Testis (tissue), 2 donors: ENCODE measurements at regions not wholly inside any gene's neighbourhood (a gene's known extent, or its start where the extent isn't known, plus 50 kb on each side); places are given as distances from the start of the nearest gene placed in this dataset.

Experiments
- POLR2A ChIP-seq: fragments of 450-650 bp; IDR thresholded peaks from one replicate; pipeline ENCODE4 v1.6.1; 2017; ENCODE audit warnings: antibody characterized with exemption, mild to moderate bottlenecking, moderate library complexity
- TF ChIP-seq, protein P1 (sequence below), 3 experiments: fragments of 450-650 bp in 2 of 3; fragments of 200-600 bp in 1 of 3; sonication (generic) in 1 of 3; IDR thresholded peaks; one replicate each; pipeline ENCODE4 v1.5.1; 2016 to 2019; ENCODE audit warnings: antibody characterized with exemption in 3 of 3, mild to moderate bottlenecking in 2 of 3, moderate library complexity in 1 of 3

DNA sequence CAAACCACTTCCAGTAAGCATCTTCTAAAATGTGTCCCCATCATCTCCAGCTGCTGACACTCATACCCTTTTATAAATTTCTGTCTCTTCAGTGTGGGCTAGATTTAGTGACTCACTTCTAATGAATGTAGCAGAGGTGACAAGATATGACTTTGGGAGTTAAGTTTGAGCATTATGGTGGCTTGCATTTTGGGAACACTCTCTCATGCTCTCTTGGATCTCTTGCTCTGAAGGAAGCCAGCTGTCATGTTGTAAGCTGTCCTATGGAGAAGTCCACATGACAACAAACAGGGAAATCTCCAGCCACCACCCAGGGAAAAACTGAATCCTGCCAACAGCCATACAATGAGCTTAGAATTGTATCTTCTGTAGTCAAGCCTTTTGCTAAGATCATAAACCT, 691.3 kb upstream of the PCDH7 start:
- TF ChIP-seq, protein P1, sequence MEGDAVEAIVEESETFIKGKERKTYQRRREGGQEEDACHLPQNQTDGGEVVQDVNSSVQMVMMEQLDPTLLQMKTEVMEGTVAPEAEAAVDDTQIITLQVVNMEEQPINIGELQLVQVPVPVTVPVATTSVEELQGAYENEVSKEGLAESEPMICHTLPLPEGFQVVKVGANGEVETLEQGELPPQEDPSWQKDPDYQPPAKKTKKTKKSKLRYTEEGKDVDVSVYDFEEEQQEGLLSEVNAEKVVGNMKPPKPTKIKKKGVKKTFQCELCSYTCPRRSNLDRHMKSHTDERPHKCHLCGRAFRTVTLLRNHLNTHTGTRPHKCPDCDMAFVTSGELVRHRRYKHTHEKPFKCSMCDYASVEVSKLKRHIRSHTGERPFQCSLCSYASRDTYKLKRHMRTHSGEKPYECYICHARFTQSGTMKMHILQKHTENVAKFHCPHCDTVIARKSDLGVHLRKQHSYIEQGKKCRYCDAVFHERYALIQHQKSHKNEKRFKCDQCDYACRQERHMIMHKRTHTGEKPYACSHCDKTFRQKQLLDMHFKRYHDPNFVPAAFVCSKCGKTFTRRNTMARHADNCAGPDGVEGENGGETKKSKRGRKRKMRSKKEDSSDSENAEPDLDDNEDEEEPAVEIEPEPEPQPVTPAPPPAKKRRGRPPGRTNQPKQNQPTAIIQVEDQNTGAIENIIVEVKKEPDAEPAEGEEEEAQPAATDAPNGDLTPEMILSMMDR (IDR thresholded peaks at IDR 0.05) = no peak
- no peak for TF ChIP-seq POLR2A
